Fibroblast of skin of left biceps (primary cell): ENCODE measurements at regions not wholly inside any gene's neighbourhood (a gene's known extent, or its start where the extent isn't known, plus 50 kb on each side); places are given as distances from the start of the nearest gene placed in this dataset.
"Not testable (repeated sequence)": the region's sequence is repeated elsewhere in the genome, so short reads cannot be mapped to it uniquely, and the experiment has no call there.

Source experiments
- DNase-seq, 2 experiments: peaks; one replicate each; pipeline ENCODE4 v3.0.0-alpha.2; 2013; ENCODE audit warnings: low read depth in 2 of 2

- no peak for DNase-seq
Measured at GRCh38 chr11:98531576-98531975, 489.2 kb upstream of the CNTN5 start.

- DNase-seq: no peak
Measured at GRCh38 chr11:98536023-98536422, 484.7 kb upstream of the CNTN5 start.

- not testable (repeated sequence) for DNase-seq
Measured at GRCh38 chr11:98538358-98538757, 482.4 kb upstream of the CNTN5 start.

GRCh38 chr11:98545544-98546175 is 475.1 kb upstream of the CNTN5 start:
- DNase-seq: no peak

- DNase-seq: no peak
Measured at GRCh38 chr11:98549571-98549970, 471.2 kb upstream of the CNTN5 start.

- DNase-seq: no peak
Measured at GRCh38 chr11:98559961-98560360, 460.8 kb upstream of the CNTN5 start.

- DNase-seq: no peak
Measured at GRCh38 chr11:98561252-98561651, 459.5 kb upstream of the CNTN5 start.

GRCh38 chr11:98561877-98562395 is 458.8 kb upstream of the CNTN5 start:
- no peak for DNase-seq

- no peak for DNase-seq
Measured at GRCh38 chr11:98564233-98564632, 456.5 kb upstream of the CNTN5 start.

- DNase-seq: no peak
Measured at GRCh38 chr11:98564881-98565280, 455.9 kb upstream of the CNTN5 start.

GRCh38 chr11:98565311-98565710 is 455.4 kb upstream of the CNTN5 start:
- no peak for DNase-seq

GRCh38 chr11:98566978-98567377 is 453.8 kb upstream of the CNTN5 start:
- no peak for DNase-seq

GRCh38 chr11:98568013-98568412 is 452.7 kb upstream of the CNTN5 start:
- DNase-seq: peak; percentile 20 to 26

GRCh38 chr11:98572941-98573340 is 447.8 kb upstream of the CNTN5 start:
- DNase-seq: no peak

GRCh38 chr11:98587884-98588283 is 432.9 kb upstream of the CNTN5 start:
- no peak for DNase-seq

- no peak for DNase-seq
Measured at GRCh38 chr11:98589967-98590366, 430.8 kb upstream of the CNTN5 start.

GRCh38 chr11:98600103-98600502 is 420.6 kb upstream of the CNTN5 start:
- DNase-seq: no peak

GRCh38 chr11:98600786-98601773 is 419.7 kb upstream of the CNTN5 start:
- no peak for DNase-seq

GRCh38 chr11:98616098-98616655 is 404.6 kb upstream of the CNTN5 start:
- DNase-seq: no peak

- no peak for DNase-seq
Measured at GRCh38 chr11:98621767-98622166, 399.0 kb upstream of the CNTN5 start.

- DNase-seq: no peak
Measured at GRCh38 chr11:98625526-98625925, 395.2 kb upstream of the CNTN5 start.

GRCh38 chr11:98630736-98631135 is 390.0 kb upstream of the CNTN5 start:
- DNase-seq: no peak
